ENCODE measurements at regions not wholly inside any gene's neighbourhood (a gene's known extent, or its start where the extent isn't known, plus 50 kb on each side); places are given as distances from the start of the nearest gene placed in this dataset.

- DNase-seq (ENCODE audit: low read depth), result no peak
Observed at GRCh38 chr12:34291426-34291901, 269.2 kb downstream of the ALG10 start.

- DNase-seq (ENCODE audit: low read depth), result no peak
Observed at GRCh38 chr12:34292736-34293625, 270.7 kb downstream of the ALG10 start.

- no peak for DNase-seq (ENCODE audit: low read depth)
Observed at GRCh38 chr12:34294137-34294536, 271.8 kb downstream of the ALG10 start.

- DNase-seq (ENCODE audit: low read depth), result no peak
Observed at GRCh38 chr12:34294671-34295365, 272.5 kb downstream of the ALG10 start.

GRCh38 chr12:34295366-34296142, 273.3 kb downstream of the ALG10 start:
- no peak for DNase-seq (ENCODE audit: low read depth)

- DNase-seq (ENCODE audit: low read depth), result no peak
Observed at GRCh38 chr12:34296143-34297041, 274.1 kb downstream of the ALG10 start.

GRCh38 chr12:34297126-34297789, 275.0 kb downstream of the ALG10 start:
- DNase-seq (ENCODE audit: low read depth), result no peak

- DNase-seq (ENCODE audit: low read depth), result no peak
Observed at GRCh38 chr12:34297790-34298164, 275.5 kb downstream of the ALG10 start.

GRCh38 chr12:34298176-34298970, 276.1 kb downstream of the ALG10 start:
- DNase-seq (ENCODE audit: low read depth), result no peak

- DNase-seq (ENCODE audit: low read depth), result no peak
Observed at GRCh38 chr12:34298971-34299801, 276.9 kb downstream of the ALG10 start.

GRCh38 chr12:34299802-34300193, 277.5 kb downstream of the ALG10 start:
- DNase-seq (ENCODE audit: low read depth), result no peak

- no peak for DNase-seq (ENCODE audit: low read depth)
Observed at GRCh38 chr12:34300376-34301250, 278.3 kb downstream of the ALG10 start.

GRCh38 chr12:34301251-34302130, 279.2 kb downstream of the ALG10 start:
- DNase-seq (ENCODE audit: low read depth), result no peak

GRCh38 chr12:34302131-34302885, 280.0 kb downstream of the ALG10 start:
- DNase-seq (ENCODE audit: low read depth), result no peak

GRCh38 chr12:34303091-34303870, 281.0 kb downstream of the ALG10 start:
- DNase-seq (ENCODE audit: low read depth), result no peak

GRCh38 chr12:34304001-34304400, 281.7 kb downstream of the ALG10 start:
- DNase-seq (ENCODE audit: low read depth), result no peak
